ENCODE measurements at regions not wholly inside any gene's neighbourhood (a gene's known extent, or its start where the extent isn't known, plus 50 kb on each side); places are given as distances from the start of the nearest gene placed in this dataset.

GRCh38 chr21:38927776-38928175 is 122.0 kb downstream of the ETS2 start:
- no peak overlapping the region for H2AFZ ChIP-seq
- H3K36me3 ChIP-seq (ENCODE audit: low read depth): no peaks in the 10 kb centered on the region
- no peaks in the 10 kb centered on the region for H3K9me3 ChIP-seq (ENCODE audit: insufficient read depth, low read depth)
- ChIA-PET CTCF (no interaction called here), POLR2A (ENCODE audit: unreplicated experiment) (no interaction called here)
- DNase-seq: peak in 1 of 2 experiments; percentile 82
- no TSS peak for BruUV-seq (replicated peaks)
- H3K9me2 ChIP-seq (ENCODE audit: insufficient read depth): no peaks in the 10 kb centered on the region
- no peaks in the 10 kb centered on the region for H4K20me1 ChIP-seq (ENCODE audit: insufficient read depth)
- no peak overlapping the region for H3K4me3 ChIP-seq
- H3F3A ChIP-seq (ENCODE audit: insufficient read depth, low read depth): no peaks in the 10 kb centered on the region; the same call in 1 of the 2 replicates
- no peak for TF ChIP-seq EZH2 (IDR thresholded peaks at IDR 0.05; ENCODE audit: low read depth)
- no peak for TF ChIP-seq CTCF (conservative IDR thresholded peaks at IDR 0.05)
- no peak overlapping the region for H3K27ac ChIP-seq
- no peaks in the 10 kb centered on the region for H3K79me2 ChIP-seq (ENCODE audit: low read depth)
- no peaks in the 10 kb centered on the region for H3K27me3 ChIP-seq (ENCODE audit: insufficient read depth, low read depth)
- intact Hi-C loops (cut with micrococcal nuclease; ENCODE audit: unreplicated experiment): no loop called here
- peaks cover 35% of the 10 kb centered on the region for H3K4me1 ChIP-seq (replicated peaks; ENCODE audit: insufficient read depth)
- H3K4me2 ChIP-seq: peak overlapping the region; percentile 22; the same call in 1 of the 2 replicates

GRCh38 chr21:38925923-38926322 is 120.2 kb downstream of the ETS2 start:
- TF ChIP-seq EZH2 (IDR thresholded peaks at IDR 0.05; ENCODE audit: low read depth) (no peak), CTCF (conservative IDR thresholded peaks at IDR 0.05) (no peak)
- H2AFZ ChIP-seq: no peak overlapping the region
- no peaks in the 10 kb centered on the region for H3K36me3 ChIP-seq (ENCODE audit: low read depth)
- intact Hi-C loops (cut with micrococcal nuclease; ENCODE audit: unreplicated experiment): no loop called here
- BruUV-seq (replicated peaks): no TSS peak
- H3K4me2 ChIP-seq: peak overlapping the region; percentile 75
- no peaks in the 10 kb centered on the region for H3K9me2 ChIP-seq (ENCODE audit: insufficient read depth)
- ChIA-PET CTCF (no interaction called here), POLR2A (ENCODE audit: unreplicated experiment) (interaction anchor here (0.6 kb wide), 1 partner anchor 122 kb away, joined by 3 read pairs; no protein-coding TSS in a partner anchor)
- H3K27me3 ChIP-seq (ENCODE audit: insufficient read depth, low read depth): no peaks in the 10 kb centered on the region
- peaks cover 6% of the 10 kb centered on the region; the same call in 1 of the 2 replicates for H3F3A ChIP-seq (ENCODE audit: insufficient read depth, low read depth)
- peak overlapping the region; percentile 26; the same call in 1 of the 2 replicates for H3K4me3 ChIP-seq
- no peaks in the 10 kb centered on the region for H4K20me1 ChIP-seq (ENCODE audit: insufficient read depth)
- peaks cover 38% of the 10 kb centered on the region for H3K4me1 ChIP-seq (replicated peaks; ENCODE audit: insufficient read depth)
- DNase-seq: peak; percentile 26 to 45
- no peaks in the 10 kb centered on the region for H3K9me3 ChIP-seq (ENCODE audit: insufficient read depth, low read depth)
- no peaks in the 10 kb centered on the region for H3K79me2 ChIP-seq (ENCODE audit: low read depth)
- H3K27ac ChIP-seq: no peak overlapping the region

- H3K9me2 ChIP-seq (ENCODE audit: insufficient read depth): no peaks in the 10 kb centered on the region
Observed at GRCh38 chr21:38925478-38925877, 119.7 kb downstream of the ETS2 start.

More at GRCh38 chr21:38925478-38925877, 119.7 kb downstream of the ETS2 start:
- Histone ChIP-seq H2AFZ (no peak overlapping the region), H3K4me1 (replicated peaks; ENCODE audit: insufficient read depth) (peaks cover 38% of the 10 kb centered on the region), H3K9me3 (ENCODE audit: insufficient read depth, low read depth) (no peaks in the 10 kb centered on the region), H3K27ac (no peak overlapping the region), H3K36me3 (ENCODE audit: low read depth) (no peaks in the 10 kb centered on the region), H3K79me2 (ENCODE audit: low read depth) (no peaks in the 10 kb centered on the region), H3F3A (ENCODE audit: insufficient read depth, low read depth) (peaks cover 7% of the 10 kb centered on the region; the same call in 1 of the 2 replicates), H4K20me1 (ENCODE audit: insufficient read depth) (no peaks in the 10 kb centered on the region), H3K4me2 (peak overlapping the region; percentile 75), H3K4me3 (peak overlapping the region; percentile 26; the same call in 1 of the 2 replicates), H3K27me3 (ENCODE audit: insufficient read depth, low read depth) (no peaks in the 10 kb centered on the region)
- intact Hi-C loops (cut with micrococcal nuclease; ENCODE audit: unreplicated experiment): no loop called here
- no peak for DNase-seq
- POLR2A ChIA-PET (ENCODE audit: unreplicated experiment): interaction anchor here (0.6 kb wide), 1 partner anchor 123 kb away, joined by 3 read pairs; no protein-coding TSS in a partner anchor
- CTCF ChIA-PET: no interaction called here
- TF ChIP-seq EZH2 (IDR thresholded peaks at IDR 0.05; ENCODE audit: low read depth) (no peak), CTCF (conservative IDR thresholded peaks at IDR 0.05) (no peak)
- BruUV-seq (replicated peaks): no TSS peak

All from PC-9 (cell line).